ENCODE measurements at regions not wholly inside any gene's neighbourhood (a gene's known extent, or its start where the extent isn't known, plus 50 kb on each side); places are given as distances from the start of the nearest gene placed in this dataset.
A peak's percentile ranks its signal among the peaks of the same experiment; 100 is the strongest.

GRCh38 chr12:65734226-65734625 lies 90.1 kb upstream of the HMGA2 start:
- Histone ChIP-seq H3K9me3 (no peaks in the 10 kb centered on the region), H3K27me3 (peaks cover 0 to 7% of the 10 kb centered on the region in 2 donors), H3K4me1 (no peaks in the 10 kb centered on the region), H3K27ac (no peak overlapping the region), H3K36me3 (no peaks in the 10 kb centered on the region), H3K4me3 (no peak overlapping the region)
- 40% methylated on average over 2 of the region's 2 CpGs for WGBS (ENCODE audit: insufficient coverage, low coverage, low lambda C conversion rate, missing lambda C conversion rate)
- TF ChIP-seq CTCF (IDR thresholded peaks at IDR 0.05) (no peak), POLR2A (IDR thresholded peaks at IDR 0.05) (no peak)
- DNase-seq: no peak
- intact Hi-C loops (cut with DNase I): no loop called here
- no peak for ATAC-seq

DNA sequence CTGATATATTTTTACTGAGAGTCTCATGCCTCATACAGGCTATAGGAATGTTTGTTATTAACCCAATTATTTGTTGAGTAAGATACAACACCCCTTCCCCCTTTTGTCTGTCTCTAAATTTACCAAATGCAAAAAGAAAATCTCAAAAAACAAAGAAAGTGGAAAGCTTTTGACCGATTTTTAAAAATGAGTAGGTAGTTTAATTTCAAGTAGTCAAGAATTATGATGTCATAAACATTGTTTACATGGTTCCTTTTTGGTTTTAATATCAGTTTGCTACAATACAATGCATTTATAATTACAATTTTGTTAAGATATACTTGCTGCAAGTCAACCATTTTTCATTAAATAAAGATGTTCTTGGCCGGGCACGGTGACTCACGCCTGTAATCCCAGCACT lies 84.7 kb upstream of the HMGA2 start:
- Histone ChIP-seq H3K36me3 (no peaks in the 10 kb centered on the region), H3K27me3 (no peaks in the 10 kb centered on the region), H3K27ac (no peak overlapping the region), H3K9me3 (no peaks in the 10 kb centered on the region), H3K4me1 (no peaks in the 10 kb centered on the region), H3K4me3 (no peak overlapping the region)
- TF ChIP-seq CTCF (IDR thresholded peaks at IDR 0.05) (no peak), POLR2A (IDR thresholded peaks at IDR 0.05) (no peak)
- DNase-seq (no peak), ATAC-seq (no peak)
- 99% methylated on average over 4 of the region's 4 CpGs for WGBS (ENCODE audit: insufficient coverage, low coverage, low lambda C conversion rate, missing lambda C conversion rate)
- intact Hi-C loops (cut with DNase I): no loop called here

DNA sequence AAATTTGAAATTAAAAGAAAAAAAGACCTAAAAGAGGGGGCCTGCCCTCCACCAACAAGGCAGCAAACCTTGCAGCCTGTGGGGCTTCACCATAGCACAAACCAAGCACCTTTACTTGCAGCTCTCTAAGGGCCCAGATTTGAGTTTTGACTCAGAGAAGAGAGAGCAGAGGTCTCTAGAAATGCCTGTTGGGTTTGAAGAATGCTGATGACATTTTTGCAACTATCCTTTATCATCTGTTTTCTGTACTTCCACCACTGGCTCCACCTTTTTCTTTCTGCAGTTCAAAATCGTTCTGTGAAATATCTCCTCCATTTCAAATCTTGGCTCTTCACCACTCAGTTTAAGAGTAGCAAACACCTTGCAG lies 83.8 kb upstream of the HMGA2 start:
- no peaks in the 10 kb centered on the region for H3K9me3 ChIP-seq
- intact Hi-C loops (cut with DNase I): no loop called here
- H3K4me1 ChIP-seq: no peaks in the 10 kb centered on the region
- 30% methylated on average over 1 of the region's 1 CpG for WGBS (ENCODE audit: insufficient coverage, low coverage, low lambda C conversion rate, missing lambda C conversion rate)
- H3K27ac ChIP-seq: no peak overlapping the region
- no peaks in the 10 kb centered on the region for H3K27me3 ChIP-seq
- DNase-seq: no peak
- TF ChIP-seq CTCF (IDR thresholded peaks at IDR 0.05) (no peak), POLR2A (IDR thresholded peaks at IDR 0.05) (no peak)
- ATAC-seq: no peak
- H3K36me3 ChIP-seq: no peaks in the 10 kb centered on the region
- no peak overlapping the region for H3K4me3 ChIP-seq

- TF ChIP-seq CTCF (IDR thresholded peaks at IDR 0.05) (no peak), POLR2A (IDR thresholded peaks at IDR 0.05) (no peak)
- intact Hi-C loops (cut with DNase I): no loop called here
- H3K9me3 ChIP-seq: no peaks in the 10 kb centered on the region
- no peaks in the 10 kb centered on the region for H3K4me1 ChIP-seq
- DNase-seq (peak in 1 of 3 donors; percentile 67), ATAC-seq (peak; percentile 66 to 92 (median 84))
- 23% methylated on average over 17 of the region's 42 CpGs for WGBS (ENCODE audit: insufficient coverage, low coverage, low lambda C conversion rate, missing lambda C conversion rate)
- H3K27me3 ChIP-seq: no peaks in the 10 kb centered on the region
- peak overlapping the region in 2 of 3 donors; percentile 3 to 49 for H3K4me3 ChIP-seq
- no peak overlapping the region for H3K27ac ChIP-seq
- no peaks in the 10 kb centered on the region for H3K36me3 ChIP-seq
These were observed 83.2 kb upstream of the HMGA2 start for GRCh38 chr12:65740873-65741600.
